ENCODE measurements at regions not wholly inside any gene's neighbourhood (a gene's known extent, or its start where the extent isn't known, plus 50 kb on each side); places are given as distances from the start of the nearest gene placed in this dataset.

DNA sequence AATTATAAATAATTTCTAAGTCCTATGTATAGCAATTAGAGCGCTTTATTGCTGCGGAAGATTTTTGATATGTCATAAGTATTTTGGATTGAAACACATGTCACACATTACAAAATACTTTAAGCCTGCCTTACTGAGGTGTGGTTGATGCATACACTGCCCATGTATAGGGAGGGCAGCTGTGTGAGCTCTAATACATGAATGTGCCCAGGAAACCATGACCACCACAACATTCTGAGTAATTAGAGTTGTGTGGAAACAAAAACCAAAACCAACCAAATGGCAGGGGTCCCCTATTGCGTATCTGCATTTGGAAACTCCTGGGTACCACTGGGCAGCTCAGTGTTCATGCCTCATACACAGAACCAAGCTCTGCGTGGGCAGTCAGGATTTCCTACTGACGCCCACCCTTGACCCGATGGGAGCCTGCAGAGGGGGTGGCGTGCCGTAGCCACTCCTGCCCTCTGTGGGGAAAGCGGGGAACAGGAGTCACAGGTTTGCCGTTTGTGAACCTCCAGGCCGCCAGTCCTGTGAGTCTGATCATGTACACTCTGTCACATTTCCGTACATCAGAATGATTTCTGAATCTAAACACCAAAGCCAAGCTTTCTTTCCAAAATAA, 50.9 kb upstream of the PDE10A start:
- Histone ChIP-seq H3K4me1 (no peaks in the 10 kb centered on the region), H3K9me3 (no peaks in the 10 kb centered on the region), H3K27me3 (peaks cover 2% of the 10 kb centered on the region), H3K27ac (no peak overlapping the region), H3K36me3 (no peaks in the 10 kb centered on the region), H3K4me3 (no peak overlapping the region)
- WGBS = 87% methylated on average over 11 of the region's 12 CpGs
- no peak for DNase-seq (ENCODE audit: low spot score in 2 of 2)
- TF ChIP-seq POLR2A (IDR thresholded peaks at IDR 0.05) (no peak), POLR2AphosphoS5 (IDR thresholded peaks at IDR 0.05) (no peak), EP300 (IDR thresholded peaks at IDR 0.05) (no peak)
- TF ChIP-seq, protein P1, sequence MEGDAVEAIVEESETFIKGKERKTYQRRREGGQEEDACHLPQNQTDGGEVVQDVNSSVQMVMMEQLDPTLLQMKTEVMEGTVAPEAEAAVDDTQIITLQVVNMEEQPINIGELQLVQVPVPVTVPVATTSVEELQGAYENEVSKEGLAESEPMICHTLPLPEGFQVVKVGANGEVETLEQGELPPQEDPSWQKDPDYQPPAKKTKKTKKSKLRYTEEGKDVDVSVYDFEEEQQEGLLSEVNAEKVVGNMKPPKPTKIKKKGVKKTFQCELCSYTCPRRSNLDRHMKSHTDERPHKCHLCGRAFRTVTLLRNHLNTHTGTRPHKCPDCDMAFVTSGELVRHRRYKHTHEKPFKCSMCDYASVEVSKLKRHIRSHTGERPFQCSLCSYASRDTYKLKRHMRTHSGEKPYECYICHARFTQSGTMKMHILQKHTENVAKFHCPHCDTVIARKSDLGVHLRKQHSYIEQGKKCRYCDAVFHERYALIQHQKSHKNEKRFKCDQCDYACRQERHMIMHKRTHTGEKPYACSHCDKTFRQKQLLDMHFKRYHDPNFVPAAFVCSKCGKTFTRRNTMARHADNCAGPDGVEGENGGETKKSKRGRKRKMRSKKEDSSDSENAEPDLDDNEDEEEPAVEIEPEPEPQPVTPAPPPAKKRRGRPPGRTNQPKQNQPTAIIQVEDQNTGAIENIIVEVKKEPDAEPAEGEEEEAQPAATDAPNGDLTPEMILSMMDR (IDR thresholded peaks at IDR 0.05) = no peak
